Gastroesophageal sphincter (tissue), 4 donors: ENCODE measurements at regions not wholly inside any gene's neighbourhood (a gene's known extent, or its start where the extent isn't known, plus 50 kb on each side); places are given as distances from the start of the nearest gene placed in this dataset.

Source experiments
- ATAC-seq: fragments of 150-250 bp; one replicate; pipeline ENCODE4 v1.9.1; 2016; ENCODE audit warnings: mild to moderate bottlenecking, moderate library complexity
- H3K27ac ChIP-seq, 4 donors: fragments of 200-600 bp; sonication (generic) in 3 of 4; 1 replicate in 3 of 4; 2 replicates in 1 of 4; pipeline ENCODE4 v1.5.1; 2016 to 2019
- H3K27me3 ChIP-seq: fragments of 200-600 bp; sonication (generic); one replicate; pipeline ENCODE4 v1.5.1; 2019
- H3K36me3 ChIP-seq, 2 donors: fragments of 200-600 bp; sonication (generic); one replicate each; pipeline ENCODE4 v1.5.1; 2019; ENCODE audit warnings: control low read depth in 1 of 2
- H3K4me1 ChIP-seq, 3 donors: fragments of 200-600 bp; sonication (generic); 1 replicate in 2 of 3; 2 replicates in 1 of 3; pipeline ENCODE4 v1.5.1; 2016 to 2019; ENCODE audit warnings: control low read depth in 2 of 3
- H3K4me3 ChIP-seq, 2 donors: fragments of 200-600 bp; sonication (generic); one replicate each; pipeline ENCODE4 v1.5.1; 2019; ENCODE audit warnings: mild to moderate bottlenecking in 1 of 2, moderate library complexity in 1 of 2
- H3K9me3 ChIP-seq, 3 donors: fragments of 200-600 bp; sonication (generic); one replicate each; pipeline ENCODE4 v1.5.1; 2017 to 2019; ENCODE audit warnings: control low read depth in 2 of 3
- CTCF ChIP-seq, 4 experiments: fragments of 200-600 bp in 2 of 4; fragments of 450-650 bp in 2 of 4; sonication (generic) in 1 of 4; IDR thresholded peaks; one replicate each; pipeline ENCODE4 v1.5.1; 2017 to 2019; ENCODE audit warnings: antibody characterized with exemption in 4 of 4, mild to moderate bottlenecking in 2 of 4, moderate library complexity in 2 of 4
- EP300 ChIP-seq: sonication (generic); formaldehyde crosslinking; IDR thresholded peaks from one replicate; pipeline ENCODE4 v1.6.1; 2017; ENCODE audit warnings: antibody characterized with exemption, mild to moderate bottlenecking
- POLR2A ChIP-seq, 2 donors: fragments of 450-650 bp; IDR thresholded peaks; one replicate each; pipeline ENCODE4 v1.6.1; 2017; ENCODE audit warnings: antibody characterized with exemption in 2 of 2, mild to moderate bottlenecking in 2 of 2, moderate library complexity in 1 of 2
- POLR2AphosphoS5 ChIP-seq: sonication (generic); formaldehyde crosslinking; IDR thresholded peaks from one replicate; pipeline ENCODE4 v1.6.1; 2017; ENCODE audit warnings: antibody characterized with exemption
- WGBS, 2 donors: methylation state at CpG; one replicate each; pipeline ENCODE4 v1.1.5; 2018; ENCODE audit warnings: low coverage in 1 of 2; 5-methylcytosine and 5-hydroxymethylcytosine counted together

GRCh38 chr6:14212632-14213031 lies 95.1 kb downstream of the CD83 start:
- Histone ChIP-seq H3K27me3 (no peaks in the 10 kb centered on the region), H3K4me3 (no peak overlapping the region), H3K4me1 (peaks cover 0 to 18% (median 4%) of the 10 kb centered on the region in 3 donors), H3K9me3 (no peaks in the 10 kb centered on the region), H3K36me3 (no peaks in the 10 kb centered on the region), H3K27ac (no peak overlapping the region)
- ATAC-seq, result no peak
- WGBS, 2 donors, result 100% methylated on average over 2 of the region's 5 CpGs; no CpG with 5 or more reads in 1 of the 2 donors
- no peak for TF ChIP-seq EP300
- no peak for TF ChIP-seq CTCF (IDR thresholded peaks at IDR 0.05)
- no peak for TF ChIP-seq POLR2AphosphoS5

GRCh38 chr6:14216946-14217684 lies 99.5 kb downstream of the CD83 start:
- H3K36me3 ChIP-seq, result no peaks in the 10 kb centered on the region
- H3K4me1 ChIP-seq, result no peaks in the 10 kb centered on the region
- WGBS, 2 donors, result 67 to 70% methylated on average over 12 to 13 of the region's 13 CpGs
- no peaks in the 10 kb centered on the region for H3K9me3 ChIP-seq
- no peak overlapping the region for H3K4me3 ChIP-seq
- TF ChIP-seq CTCF (IDR thresholded peaks at IDR 0.05) (no peak), POLR2A (IDR thresholded peaks at IDR 0.05) (no peak), EP300 (no peak), POLR2AphosphoS5 (no peak)
- no peak overlapping the region for H3K27ac ChIP-seq
- no peak for ATAC-seq
- no peaks in the 10 kb centered on the region for H3K27me3 ChIP-seq

GRCh38 chr6:14217728-14218518 lies 100.4 kb downstream of the CD83 start:
- no peaks in the 10 kb centered on the region for H3K36me3 ChIP-seq
- TF ChIP-seq POLR2A (IDR thresholded peaks at IDR 0.05), result no peak
- TF ChIP-seq EP300, result no peak
- no peak for TF ChIP-seq POLR2AphosphoS5
- no peak for TF ChIP-seq CTCF (IDR thresholded peaks at IDR 0.05)
- H3K27ac ChIP-seq, result no peak overlapping the region
- no peak for ATAC-seq
- WGBS, 2 donors, result 91 to 93% methylated on average over 3 to 8 of the region's 12 CpGs
- H3K4me1 ChIP-seq, result no peaks in the 10 kb centered on the region
- no peak overlapping the region for H3K4me3 ChIP-seq
- H3K27me3 ChIP-seq, result no peaks in the 10 kb centered on the region
- H3K9me3 ChIP-seq, result no peaks in the 10 kb centered on the region

- ATAC-seq, result no peak
- WGBS, 2 donors, result 80 to 86% methylated on average over 1 of the region's 1 CpG
- TF ChIP-seq CTCF (IDR thresholded peaks at IDR 0.05) (no peak), EP300 (no peak), POLR2AphosphoS5 (no peak), POLR2A (IDR thresholded peaks at IDR 0.05) (no peak)
- Histone ChIP-seq H3K27me3 (no peaks in the 10 kb centered on the region), H3K9me3 (no peaks in the 10 kb centered on the region), H3K36me3 (no peaks in the 10 kb centered on the region), H3K4me3 (no peak overlapping the region), H3K4me1 (no peaks in the 10 kb centered on the region), H3K27ac (no peak overlapping the region)
These were observed 100.9 kb downstream of the CD83 start for GRCh38 chr6:14218519-14218800.
